Activated CD4-positive, CD25-positive, alpha-beta regulatory T cell treated with anti-CD3 and anti-CD28 coated beads, Interleukin-2, amount 50 U/mL, for 72 hours (primary cell): ENCODE measurements at regions not wholly inside any gene's neighbourhood (a gene's known extent, or its start where the extent isn't known, plus 50 kb on each side); places are given as distances from the start of the nearest gene placed in this dataset.
"Not testable (repeated sequence)": the region's sequence is repeated elsewhere in the genome, so short reads cannot be mapped to it uniquely, and the experiment has no call there.

Experiments used
- DNase-seq: peaks from one replicate; pipeline ENCODE4 v3.0.0; 2021

GRCh38 chr10:63798599-63799498, 277.6 kb downstream of the REEP3 start:
- DNase-seq, result no peak

DNA sequence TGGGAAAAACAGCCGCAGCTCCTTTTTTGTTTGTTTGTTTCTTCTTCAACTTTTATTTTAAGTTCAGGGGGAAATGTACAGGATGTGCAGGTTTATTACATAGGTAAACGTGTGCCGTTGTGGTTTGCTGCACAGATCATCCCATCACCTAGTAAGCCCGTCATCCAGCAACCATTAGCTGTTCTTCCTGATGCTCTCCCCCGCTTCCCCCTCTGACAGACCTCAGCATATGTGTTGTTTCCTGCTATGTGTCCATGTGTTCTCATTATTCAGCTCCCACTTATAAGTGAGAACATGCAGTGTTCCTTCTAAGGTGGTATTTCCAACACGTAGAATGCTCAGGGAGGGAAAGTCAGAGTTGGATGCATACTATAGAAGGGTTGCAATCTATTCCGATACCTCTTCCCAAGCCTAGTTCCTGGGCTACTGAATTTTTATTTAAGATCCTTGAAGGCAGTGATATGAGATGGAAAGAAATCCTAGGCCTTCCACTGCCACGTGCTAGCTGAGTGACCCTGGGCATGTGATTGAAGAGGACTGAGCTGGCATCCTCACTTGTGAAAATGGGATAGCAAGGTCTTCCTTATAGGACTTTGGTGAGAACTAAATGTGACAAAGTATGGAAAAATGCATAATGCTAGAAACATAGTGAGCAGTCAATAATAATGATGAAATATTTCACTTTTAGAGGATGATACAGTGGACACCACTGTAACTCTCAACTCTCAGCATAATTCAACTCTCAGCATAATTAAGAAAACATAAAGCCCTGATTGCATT, 278.5 kb downstream of the REEP3 start:
- DNase-seq, result no peak

- no peak for DNase-seq
Observed at GRCh38 chr10:63801166-63801565, 280.0 kb downstream of the REEP3 start.

DNA sequence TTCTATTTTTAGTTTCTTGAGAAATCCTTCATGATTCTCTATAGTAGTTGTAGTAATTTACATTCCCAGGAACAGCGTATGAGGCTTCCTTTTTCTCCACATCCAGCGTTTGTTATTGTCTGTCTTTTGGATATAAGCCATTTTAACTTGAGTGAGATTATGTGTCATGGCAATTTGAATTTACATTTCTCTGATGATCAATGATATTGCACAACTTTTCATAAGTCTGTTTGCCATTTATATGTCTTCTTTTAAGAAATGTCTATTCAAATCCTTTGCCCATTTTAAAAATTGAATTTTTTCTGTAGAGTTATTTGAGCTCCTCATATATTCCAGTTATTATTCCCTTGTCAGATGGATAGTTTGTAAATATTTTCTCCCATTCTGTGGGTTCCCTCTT, 285.1 kb downstream of the REEP3 start:
- DNase-seq, result no peak

DNA sequence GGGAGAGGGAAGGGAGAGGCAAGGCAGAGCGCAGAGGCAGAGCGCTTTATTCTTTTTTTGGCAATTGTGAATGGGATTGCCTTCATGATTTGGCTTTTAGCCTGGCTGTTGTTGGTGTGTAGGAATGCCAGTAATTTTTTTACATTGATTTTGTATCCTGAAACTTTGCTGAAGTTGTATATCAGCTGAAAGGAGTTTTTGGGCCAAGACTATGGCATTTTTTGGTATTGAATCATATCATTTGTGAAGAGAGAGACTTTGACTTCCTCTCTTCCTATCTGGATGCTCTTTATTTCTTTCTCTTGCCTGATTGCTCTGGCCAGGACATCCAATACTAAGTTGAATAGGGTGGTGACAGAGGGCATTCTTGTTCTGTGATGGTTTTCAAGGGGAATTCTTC, 291.3 kb downstream of the REEP3 start:
- no peak for DNase-seq

GRCh38 chr10:63819753-63820329, 298.6 kb downstream of the REEP3 start:
- DNase-seq, result no peak

DNA sequence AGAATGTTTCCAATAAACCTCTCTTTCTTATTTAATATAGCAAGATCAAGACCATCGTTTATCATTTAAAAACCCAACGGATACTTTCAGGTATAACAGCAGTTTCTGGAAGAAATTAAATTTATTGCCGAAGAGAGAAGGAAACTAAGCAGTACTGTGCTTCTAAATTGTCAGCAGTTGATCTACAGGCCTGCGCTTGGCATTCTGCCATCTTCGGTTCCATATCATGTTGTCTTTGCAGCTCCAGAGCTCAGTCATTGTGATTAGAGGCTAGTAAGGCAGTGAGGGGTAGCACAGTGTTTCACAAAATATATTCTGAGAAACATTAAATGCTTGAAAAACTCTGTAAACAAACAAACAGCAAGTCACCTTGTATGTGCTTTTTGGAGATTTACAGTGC, 301.3 kb downstream of the REEP3 start:
- no peak for DNase-seq

DNA sequence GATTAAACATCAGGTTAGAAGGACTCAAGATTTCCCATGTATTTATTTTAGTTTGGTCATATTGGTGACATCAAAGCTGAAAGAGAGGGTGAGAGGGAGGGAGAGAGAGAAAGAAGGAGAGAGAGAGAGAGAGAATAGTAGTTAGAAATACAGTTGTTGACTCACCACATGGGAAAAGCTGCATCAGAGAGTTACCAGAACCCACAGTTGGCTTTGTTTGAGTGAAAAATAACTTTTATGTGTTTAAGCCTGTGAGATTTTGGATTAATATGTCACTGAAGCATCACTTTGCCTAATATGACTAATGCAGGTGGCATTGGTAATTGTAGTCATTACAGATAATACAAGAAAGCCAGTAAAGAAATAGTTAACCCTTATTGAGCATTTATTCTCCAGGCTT, 303.9 kb downstream of the REEP3 start:
- DNase-seq, result no peak

- DNase-seq, result no peak
Observed at GRCh38 chr10:63825766-63826165, 304.6 kb downstream of the REEP3 start.

- not testable (repeated sequence) for DNase-seq
Observed at GRCh38 chr10:63827018-63827417, 305.8 kb downstream of the REEP3 start.

DNA sequence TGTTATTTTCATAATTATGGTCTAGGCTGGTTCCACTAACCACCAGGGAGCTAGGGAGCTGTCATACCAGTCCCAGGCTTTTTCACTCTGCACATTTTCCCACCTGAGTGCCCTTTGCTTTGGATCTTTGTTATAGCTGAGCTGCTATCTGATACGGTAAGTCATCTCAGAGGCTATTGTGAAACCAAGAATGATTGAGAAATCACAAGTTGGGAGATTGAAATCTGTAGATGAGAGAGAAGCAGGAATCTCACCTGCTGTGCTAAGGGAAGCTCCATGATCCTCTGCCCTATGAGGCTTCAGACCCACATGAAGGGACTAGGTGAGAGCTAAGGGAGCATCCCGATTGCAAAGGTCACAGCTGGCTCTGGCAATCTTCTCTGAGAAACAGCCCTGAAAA, 307.8 kb downstream of the REEP3 start:
- no peak for DNase-seq

- no peak for DNase-seq
Observed at GRCh38 chr10:63829573-63830149, 308.5 kb downstream of the REEP3 start.

- no peak for DNase-seq
Observed at GRCh38 chr10:63832686-63833085, 311.5 kb downstream of the REEP3 start.

DNA sequence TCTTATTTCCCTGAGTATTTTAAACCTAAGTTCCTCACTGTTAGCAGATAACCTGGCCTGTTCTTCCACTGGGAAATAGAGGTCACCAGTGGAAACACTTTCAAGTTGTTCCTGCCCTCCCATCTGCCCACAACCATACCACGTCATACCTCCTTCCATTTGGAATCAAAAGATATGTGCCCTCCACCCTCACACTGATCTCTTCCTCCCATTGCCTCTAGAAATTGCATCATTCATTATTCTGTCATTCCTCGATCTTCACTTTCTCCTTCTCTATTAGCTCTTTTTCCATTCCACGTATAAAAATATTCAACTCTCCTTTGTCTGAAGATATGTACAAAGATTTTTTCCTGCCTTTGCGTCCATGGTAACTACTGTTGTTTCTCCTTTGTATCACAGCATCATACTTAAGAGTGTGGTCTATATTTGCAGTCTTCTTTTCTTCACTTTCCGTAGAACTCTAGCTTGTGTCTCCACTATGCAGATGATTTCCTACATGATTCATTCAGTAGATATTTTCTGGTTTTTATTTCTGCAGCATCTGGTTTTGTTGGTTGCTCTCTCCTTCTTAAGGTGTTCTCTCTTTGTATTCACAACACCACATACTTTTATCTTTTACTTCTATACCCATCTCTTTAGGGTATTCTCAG, 312.3 kb downstream of the REEP3 start:
- DNase-seq, result no peak

GRCh38 chr10:63836666-63837442, 315.7 kb downstream of the REEP3 start:
- DNase-seq, result no peak

GRCh38 chr10:63841761-63842160, 320.6 kb downstream of the REEP3 start:
- DNase-seq, result no peak

DNA sequence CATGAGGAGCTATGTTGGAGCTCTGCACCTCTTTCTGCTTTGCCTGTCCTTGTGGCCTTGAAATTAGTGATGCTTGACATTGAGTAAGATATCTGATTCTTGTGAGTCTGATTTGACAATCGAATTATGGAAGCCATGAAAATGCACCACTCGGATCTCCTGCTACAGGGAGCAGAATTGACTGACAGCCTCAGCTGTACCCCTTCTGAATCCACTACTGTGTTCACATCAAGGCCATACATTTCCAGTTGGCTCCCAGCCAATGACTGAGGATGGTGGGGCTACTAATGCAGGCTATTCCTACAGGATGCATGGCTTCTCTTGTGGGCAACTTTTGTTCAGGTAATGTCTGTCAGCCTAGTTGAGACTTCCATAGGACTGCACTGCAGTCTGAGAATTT, 321.9 kb downstream of the REEP3 start:
- no peak for DNase-seq

DNA sequence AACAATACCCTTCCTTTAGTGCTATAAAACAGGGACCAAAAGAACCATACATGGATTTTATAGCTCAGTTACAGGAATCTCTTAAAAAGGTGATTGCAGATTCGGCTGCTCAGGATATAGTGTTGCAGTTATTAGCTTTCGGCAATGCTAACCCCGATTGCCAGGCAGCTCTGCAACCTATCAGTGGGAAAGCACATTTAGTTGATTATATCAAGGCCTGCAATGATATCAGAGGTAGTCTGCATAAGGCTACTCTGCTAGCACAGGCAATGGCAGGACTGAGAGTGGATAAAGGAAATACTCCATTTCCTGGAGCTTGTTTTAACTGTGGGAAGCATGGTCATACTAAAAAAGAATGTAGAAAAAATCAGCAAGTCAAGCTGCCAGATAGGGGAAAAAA, 327.7 kb downstream of the REEP3 start:
- DNase-seq, result not testable (repeated sequence)

GRCh38 chr10:63862860-63863259, 341.7 kb downstream of the REEP3 start:
- DNase-seq, result no peak

- no peak for DNase-seq
Observed at GRCh38 chr10:63865210-63865609, 344.0 kb downstream of the REEP3 start.

DNA sequence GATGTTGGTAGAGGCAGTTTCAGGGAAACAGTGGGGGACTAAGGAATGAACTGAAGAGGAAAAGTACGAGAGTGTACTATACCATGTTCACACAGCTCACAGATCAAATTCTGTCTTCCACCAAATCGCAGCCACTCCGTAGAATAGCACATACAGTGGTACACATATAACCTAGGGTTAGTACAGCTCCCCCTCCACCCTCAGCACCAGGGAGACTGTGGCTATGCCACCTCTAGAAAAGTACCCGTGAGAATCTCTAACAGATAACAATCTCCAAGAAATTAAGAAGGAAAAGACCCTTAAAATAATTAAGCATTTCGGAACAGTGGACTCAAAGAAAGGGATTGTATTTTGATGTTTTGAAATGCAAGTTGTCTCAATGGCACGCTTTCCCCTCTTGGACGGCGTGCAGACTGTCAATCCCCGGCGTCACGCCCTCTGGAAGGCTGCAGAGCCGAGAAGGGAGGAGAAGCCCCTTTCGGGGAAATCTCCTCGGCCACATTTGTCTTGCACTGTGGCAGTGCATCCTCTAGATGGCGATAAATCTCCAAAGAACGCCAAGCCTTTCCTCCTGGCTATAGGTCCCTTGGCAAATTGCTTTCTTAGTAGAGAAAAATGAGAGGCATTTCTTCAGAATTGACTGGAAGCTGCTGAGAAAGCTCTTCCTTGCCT, 345.0 kb downstream of the REEP3 start:
- DNase-seq, result peak; percentile 33
